Caco-2 (cell line): ENCODE measurements at regions not wholly inside any gene's neighbourhood (a gene's known extent, or its start where the extent isn't known, plus 50 kb on each side); places are given as distances from the start of the nearest gene placed in this dataset.

Experiments used
- BruUV-seq: library from RNA; stranded (reverse); fragments of 400-500 nt; replicated peaks from 2 replicates; lab custom pipeline; 2021; lab: Mats Ljungman, UMichigan
- CTCF ChIA-PET: fragments of 300-600 bp; sonication (Branson Sonifier 250); formaldehyde crosslinking; loops from one replicate; lab custom pipeline; 2022; ENCODE audit warnings: antibody characterized with exemption; lab: Charles Lee
- POLR2A ChIA-PET: fragments of 300-600 bp; sonication (Branson Sonifier 250); formaldehyde crosslinking; loops from one replicate; lab custom pipeline; 2022; ENCODE audit warnings: antibody characterized with exemption; lab: Charles Lee
- DNase-seq, 2 experiments: peaks; one replicate each; pipeline versions ENCODE4 v3.0.0 to v3.0.0-alpha.2; 2020 to 2022
- H3K27me3 ChIP-seq: replicated peaks from 2 replicates; pipeline ENCODE4 v1.6.0; 2011; ENCODE audit warnings: low read length; ENCODE audit not compliant: control insufficient read depth, insufficient read depth
- H3K36me3 ChIP-seq: 2 replicates; pipeline ENCODE4 v1.5.1; 2011; ENCODE audit warnings: low read length; ENCODE audit not compliant: control insufficient read depth, insufficient read depth
- H3K4me1 ChIP-seq: fragments of 250-450 bp; sonication (Bioruptor Pico); 2 replicates; pipeline ENCODE4 v1.5.1; 2020; ENCODE audit warnings: mild to moderate bottlenecking
- H3K4me3 ChIP-seq: 2 replicates; pipeline ENCODE4 v1.5.1; 2011; ENCODE audit warnings: low read depth, mild to moderate bottlenecking, control low read depth, low read length
- H3K9me3 ChIP-seq: fragments of 250-450 bp; sonication (Bioruptor Pico); 2 replicates; pipeline ENCODE4 v1.5.1; 2020; ENCODE audit warnings: mild to moderate bottlenecking, moderate library complexity
- H3K27ac Mint-ChIP-seq: one replicate; pipeline ENCODE4 v1.8.0; 2022; ENCODE audit warnings: mixed read lengths; ENCODE audit not compliant: unreplicated experiment
- H3K27me3 Mint-ChIP-seq: one replicate; pipeline ENCODE4 v1.8.0; 2022; ENCODE audit warnings: mixed read lengths; ENCODE audit not compliant: insufficient read depth, unreplicated experiment
- H3K36me3 Mint-ChIP-seq: one replicate; pipeline ENCODE4 v1.8.0; 2022; ENCODE audit warnings: mild to moderate bottlenecking, mixed read lengths; ENCODE audit not compliant: insufficient read depth, unreplicated experiment
- H3K4me1 Mint-ChIP-seq: one replicate; pipeline ENCODE4 v1.8.0; 2022; ENCODE audit warnings: low read depth, mixed read lengths; ENCODE audit not compliant: unreplicated experiment
- H3K4me3 Mint-ChIP-seq: one replicate; pipeline ENCODE4 v1.8.0; 2022; ENCODE audit warnings: mild to moderate bottlenecking, moderate library complexity, mixed read lengths; ENCODE audit not compliant: unreplicated experiment
- H3K9me3 Mint-ChIP-seq: one replicate; pipeline ENCODE4 v1.8.0; 2022; ENCODE audit warnings: mixed read lengths; ENCODE audit not compliant: unreplicated experiment
- CTCF ChIP-seq, 2 experiments: fragments of 200-600 bp in 1 of 2; IDR thresholded peaks; 1 replicate in 1 of 2; 2 replicates in 1 of 2; pipeline versions ENCODE4 v1.5.1 to v1.8.0; 2011 to 2022; ENCODE audit warnings: antibody characterized with exemption in 1 of 2, control low read depth in 1 of 2, inconsistent platforms in 1 of 2, low read depth in 1 of 2, low read length in 1 of 2, mild to moderate bottlenecking in 1 of 2, moderate library complexity in 1 of 2; ENCODE audit not compliant: insufficient read depth in 1 of 2, severe bottlenecking in 1 of 2, unreplicated experiment in 1 of 2
- intact Hi-C: fragments of 100-400 bp; cut with micrococcal nuclease; formaldehyde crosslinking; loops from one replicate; pipeline ENCODE4 v1.10.0; 2022; ENCODE audit not compliant: unreplicated experiment

DNA sequence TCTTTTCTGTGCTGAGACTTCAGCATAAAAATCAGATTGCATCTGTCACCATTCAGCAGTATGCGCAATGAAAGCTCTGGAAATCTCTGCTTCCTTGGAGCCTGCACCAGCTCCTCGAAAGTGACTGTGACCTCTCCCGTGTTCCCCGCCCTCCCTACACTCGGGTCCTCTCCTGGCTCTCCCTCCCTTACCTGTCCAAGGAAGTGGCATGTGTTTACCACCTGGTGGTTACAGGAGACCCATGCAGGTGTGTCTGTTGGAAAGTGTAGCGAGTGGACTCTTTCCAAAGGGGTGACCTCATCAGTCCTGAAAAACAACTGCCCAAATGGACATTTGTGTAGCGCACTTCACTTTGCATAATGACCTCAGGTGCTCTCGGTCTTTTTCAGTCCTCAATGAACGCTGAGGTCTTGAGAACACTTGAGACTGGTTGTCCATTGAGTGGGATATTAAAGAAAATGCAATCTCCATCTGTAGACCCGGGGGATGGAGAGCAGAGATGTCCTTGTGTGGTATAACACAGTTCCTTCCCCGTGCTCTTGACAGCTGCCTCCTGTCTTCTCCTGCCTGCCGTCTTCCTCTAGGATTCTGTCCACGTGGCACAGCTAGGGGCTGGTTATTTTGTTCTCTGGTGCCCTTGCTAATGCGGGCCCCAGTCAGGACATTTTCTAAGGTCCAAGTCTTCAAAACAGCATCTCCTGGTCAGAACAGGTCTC is 133.2 kb downstream of the ACKR3 start:
- DNase-seq, result no peak
- no peak for TF ChIP-seq CTCF (IDR thresholded peaks at IDR 0.05; ENCODE audit: insufficient read depth in 1 of 2, low read depth in 1 of 2, low read length in 1 of 2, severe bottlenecking in 1 of 2, unreplicated experiment in 1 of 2)
- POLR2A ChIA-PET, result no interaction called here
- CTCF ChIA-PET, result no interaction called here
- Histone ChIP-seq H3K9me3 (no peaks in the 10 kb centered on the region), H3K4me3 (no peak overlapping the region), H3K36me3 (no peaks in the 10 kb centered on the region), H3K27me3 (no peaks in the 10 kb centered on the region), H3K4me1 (no peaks in the 10 kb centered on the region)
- intact Hi-C loops, result no loop called here
- Mint-ChIP-seq H3K36me3 (no peaks in the 10 kb centered on the region), H3K4me1 (no peaks in the 10 kb centered on the region), H3K4me3 (no peak overlapping the region), H3K27me3 (no peaks in the 10 kb centered on the region), H3K9me3 (no peaks in the 10 kb centered on the region), H3K27ac (no peak overlapping the region)
- no TSS peak for BruUV-seq

- H3K27ac Mint-ChIP-seq, result no peak overlapping the region
- H3K4me3 Mint-ChIP-seq, result no peak overlapping the region
- H3K4me1 Mint-ChIP-seq, result no peaks in the 10 kb centered on the region
- no peaks in the 10 kb centered on the region for H3K9me3 Mint-ChIP-seq
- no peaks in the 10 kb centered on the region for H3K27me3 Mint-ChIP-seq
- ChIA-PET CTCF (no interaction called here), POLR2A (no interaction called here)
- Histone ChIP-seq H3K27me3 (no peaks in the 10 kb centered on the region), H3K4me3 (no peak overlapping the region), H3K4me1 (no peaks in the 10 kb centered on the region), H3K36me3 (no peaks in the 10 kb centered on the region), H3K9me3 (no peaks in the 10 kb centered on the region)
- no peak for TF ChIP-seq CTCF (IDR thresholded peaks at IDR 0.05; ENCODE audit: insufficient read depth in 1 of 2, low read depth in 1 of 2, low read length in 1 of 2, severe bottlenecking in 1 of 2, unreplicated experiment in 1 of 2)
- no TSS peak for BruUV-seq
- no peak for DNase-seq
- intact Hi-C loops, result no loop called here
- H3K36me3 Mint-ChIP-seq, result no peaks in the 10 kb centered on the region
Observed at GRCh38 chr2:236703373-236703709, 133.7 kb downstream of the ACKR3 start.

DNA sequence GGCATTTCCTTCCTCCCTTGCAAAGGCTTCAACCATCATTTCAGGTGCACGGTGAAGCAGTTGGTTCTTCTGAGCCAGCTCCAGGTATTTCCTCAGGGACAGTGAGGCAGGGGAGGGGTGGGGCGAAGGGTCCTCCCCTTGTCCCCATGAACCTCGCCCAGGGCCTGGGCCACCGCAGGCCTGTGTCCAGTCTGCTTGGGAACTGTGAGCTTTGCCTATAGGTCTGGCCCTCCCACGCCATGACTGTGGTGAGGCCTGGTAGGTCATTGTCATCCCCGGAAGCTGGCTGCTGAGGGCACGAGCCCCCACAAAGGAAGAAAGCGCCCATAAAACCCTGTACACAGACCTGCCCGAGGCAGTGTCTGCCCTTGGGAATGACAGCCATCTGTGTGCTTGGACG is 134.3 kb downstream of the ACKR3 start:
- H3K9me3 Mint-ChIP-seq, result no peaks in the 10 kb centered on the region
- H3K27ac Mint-ChIP-seq, result no peak overlapping the region
- intact Hi-C loops, result no loop called here
- no peaks in the 10 kb centered on the region for H3K9me3 ChIP-seq
- ChIA-PET POLR2A (no interaction called here), CTCF (no interaction called here)
- no TSS peak for BruUV-seq
- H3K4me3 Mint-ChIP-seq, result no peak overlapping the region
- H3K4me1 Mint-ChIP-seq, result no peaks in the 10 kb centered on the region
- DNase-seq, result no peak
- H3K4me1 ChIP-seq, result no peaks in the 10 kb centered on the region
- TF ChIP-seq CTCF (IDR thresholded peaks at IDR 0.05; ENCODE audit: insufficient read depth in 1 of 2, low read depth in 1 of 2, low read length in 1 of 2, severe bottlenecking in 1 of 2, unreplicated experiment in 1 of 2), result no peak
- no peaks in the 10 kb centered on the region for H3K27me3 Mint-ChIP-seq
- no peaks in the 10 kb centered on the region for H3K27me3 ChIP-seq
- H3K36me3 Mint-ChIP-seq, result no peaks in the 10 kb centered on the region
- no peaks in the 10 kb centered on the region for H3K36me3 ChIP-seq
- H3K4me3 ChIP-seq, result no peak overlapping the region
